ENCODE measurements at regions not wholly inside any gene's neighbourhood (a gene's known extent, or its start where the extent isn't known, plus 50 kb on each side); places are given as distances from the start of the nearest gene placed in this dataset.

- no peaks in the 10 kb centered on the region for H3K27me3 ChIP-seq (ENCODE audit: control insufficient read depth, insufficient read depth, low read length)
- POLR2A ChIA-PET = no interaction called here
- H3K4me3 ChIP-seq (ENCODE audit: low read depth, low read length) = no peak overlapping the region
- CTCF ChIA-PET = no interaction called here
- DNase-seq (ENCODE audit: low read depth) = no peak
- H3K36me3 ChIP-seq (ENCODE audit: control insufficient read depth, insufficient read depth, low read length) = no peaks in the 10 kb centered on the region
- no peak for TF ChIP-seq CTCF (IDR thresholded peaks at IDR 0.05; ENCODE audit: insufficient read depth, low read depth, low read length)
These were observed 505.9 kb downstream of the TCERG1L start for GRCh38 chr10:130805635-130806030.

- no peak for DNase-seq (ENCODE audit: low read depth)
- no peaks in the 10 kb centered on the region for H3K36me3 ChIP-seq (ENCODE audit: control insufficient read depth, insufficient read depth, low read length)
- CTCF ChIA-PET = no interaction called here
- H3K27me3 ChIP-seq (ENCODE audit: control insufficient read depth, insufficient read depth, low read length) = no peaks in the 10 kb centered on the region
- TF ChIP-seq CTCF (IDR thresholded peaks at IDR 0.05; ENCODE audit: insufficient read depth, low read depth, low read length) = no peak
- POLR2A ChIA-PET = no interaction called here
- no peak overlapping the region for H3K4me3 ChIP-seq (ENCODE audit: low read depth, low read length)
These were observed 505.1 kb downstream of the TCERG1L start for GRCh38 chr10:130806426-130806825.

- Histone ChIP-seq H3K27me3 (ENCODE audit: control insufficient read depth, insufficient read depth, low read length) (no peaks in the 10 kb centered on the region), H3K36me3 (ENCODE audit: control insufficient read depth, insufficient read depth, low read length) (no peaks in the 10 kb centered on the region), H3K4me3 (ENCODE audit: low read depth, low read length) (no peak overlapping the region)
- ChIA-PET POLR2A (no interaction called here), CTCF (no interaction called here)
- DNase-seq (ENCODE audit: low read depth) = no peak
- TF ChIP-seq CTCF (IDR thresholded peaks at IDR 0.05; ENCODE audit: insufficient read depth, low read depth, low read length) = no peak
These were observed 504.4 kb downstream of the TCERG1L start for GRCh38 chr10:130807096-130807495.

DNA sequence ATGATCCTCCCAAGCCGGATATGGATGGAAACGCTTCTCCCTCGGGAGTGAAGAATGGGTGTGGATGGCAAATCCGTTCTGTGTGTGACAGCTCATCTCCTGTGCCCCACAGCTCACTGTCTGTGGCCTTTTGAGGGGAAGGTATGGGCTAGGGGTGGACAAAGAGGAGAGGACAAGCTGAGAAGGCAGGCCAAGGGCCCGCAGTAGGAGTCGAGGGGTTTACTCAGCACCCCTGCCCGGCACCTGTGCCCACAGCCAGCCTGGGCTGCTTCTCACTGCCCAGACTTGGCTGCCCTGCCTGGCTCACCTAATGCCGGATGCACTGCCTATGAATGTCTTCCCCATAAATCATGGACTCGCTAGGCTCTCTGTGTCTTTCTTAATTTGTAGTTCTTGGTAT is 503.8 kb downstream of the TCERG1L start:
- CTCF ChIA-PET = no interaction called here
- no peak for DNase-seq (ENCODE audit: low read depth)
- H3K4me3 ChIP-seq (ENCODE audit: low read depth, low read length) = no peak overlapping the region
- POLR2A ChIA-PET = no interaction called here
- no peak for TF ChIP-seq CTCF (IDR thresholded peaks at IDR 0.05; ENCODE audit: insufficient read depth, low read depth, low read length)
- no peaks in the 10 kb centered on the region for H3K36me3 ChIP-seq (ENCODE audit: control insufficient read depth, insufficient read depth, low read length)
- no peaks in the 10 kb centered on the region for H3K27me3 ChIP-seq (ENCODE audit: control insufficient read depth, insufficient read depth, low read length)

- POLR2A ChIA-PET = no interaction called here
- no peak for DNase-seq (ENCODE audit: low read depth)
- Histone ChIP-seq H3K36me3 (ENCODE audit: control insufficient read depth, insufficient read depth, low read length) (no peaks in the 10 kb centered on the region), H3K27me3 (ENCODE audit: control insufficient read depth, insufficient read depth, low read length) (no peaks in the 10 kb centered on the region), H3K4me3 (ENCODE audit: low read depth, low read length) (no peak overlapping the region)
- CTCF ChIA-PET = no interaction called here
- no peak for TF ChIP-seq CTCF (IDR thresholded peaks at IDR 0.05; ENCODE audit: insufficient read depth, low read depth, low read length)
These were observed 503.3 kb downstream of the TCERG1L start for GRCh38 chr10:130808243-130808642.

Measured in BJ (cell line).